Hippocampal formation (tissue), 2 donors: ENCODE measurements at regions not wholly inside any gene's neighbourhood (a gene's known extent, or its start where the extent isn't known, plus 50 kb on each side); places are given as distances from the start of the nearest gene placed in this dataset.

ENCODE experiments used
- DNase-seq, 2 donors: peaks; one replicate each; lab custom pipeline; 2025; lab: John Stamatoyannopoulos, UW

DNA sequence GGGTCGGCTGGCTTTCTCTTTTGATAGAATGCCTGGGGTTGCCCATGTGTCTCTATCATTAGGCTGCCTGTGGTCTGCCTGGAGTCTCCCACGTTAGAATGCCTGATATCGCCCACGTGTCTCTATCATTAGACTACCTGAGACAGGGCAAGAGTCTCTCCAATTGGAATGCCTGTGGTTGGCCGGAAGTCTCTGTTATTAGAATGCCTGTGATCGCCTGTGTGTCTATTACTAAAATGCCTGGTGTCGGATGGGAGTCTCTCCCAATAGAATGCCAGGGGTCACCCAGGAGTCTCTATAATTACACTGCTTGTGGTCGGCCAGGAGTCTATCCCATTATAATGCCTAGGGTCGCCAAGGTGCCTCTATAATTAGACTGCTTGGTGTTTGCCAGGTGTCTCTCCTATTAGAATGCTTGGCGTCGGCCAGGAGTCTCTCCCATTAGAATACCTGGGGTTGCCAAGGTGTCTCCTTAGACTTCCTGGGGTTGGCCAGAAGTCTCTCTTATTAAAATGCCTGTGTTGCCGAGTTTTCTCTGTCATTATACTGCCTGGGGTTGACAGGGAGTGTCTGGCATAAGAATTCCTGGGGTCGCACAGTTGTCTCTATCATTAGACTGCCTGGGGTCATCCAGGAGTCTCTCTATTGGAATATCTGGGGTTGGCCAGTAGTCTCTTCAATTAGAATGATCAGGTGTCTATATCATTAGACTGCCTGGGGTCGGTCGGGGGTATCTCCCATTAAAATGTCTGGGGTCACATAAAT lies 2272.8 kb downstream of the TP53TG3F start:
- DNase-seq = no peak

DNA sequence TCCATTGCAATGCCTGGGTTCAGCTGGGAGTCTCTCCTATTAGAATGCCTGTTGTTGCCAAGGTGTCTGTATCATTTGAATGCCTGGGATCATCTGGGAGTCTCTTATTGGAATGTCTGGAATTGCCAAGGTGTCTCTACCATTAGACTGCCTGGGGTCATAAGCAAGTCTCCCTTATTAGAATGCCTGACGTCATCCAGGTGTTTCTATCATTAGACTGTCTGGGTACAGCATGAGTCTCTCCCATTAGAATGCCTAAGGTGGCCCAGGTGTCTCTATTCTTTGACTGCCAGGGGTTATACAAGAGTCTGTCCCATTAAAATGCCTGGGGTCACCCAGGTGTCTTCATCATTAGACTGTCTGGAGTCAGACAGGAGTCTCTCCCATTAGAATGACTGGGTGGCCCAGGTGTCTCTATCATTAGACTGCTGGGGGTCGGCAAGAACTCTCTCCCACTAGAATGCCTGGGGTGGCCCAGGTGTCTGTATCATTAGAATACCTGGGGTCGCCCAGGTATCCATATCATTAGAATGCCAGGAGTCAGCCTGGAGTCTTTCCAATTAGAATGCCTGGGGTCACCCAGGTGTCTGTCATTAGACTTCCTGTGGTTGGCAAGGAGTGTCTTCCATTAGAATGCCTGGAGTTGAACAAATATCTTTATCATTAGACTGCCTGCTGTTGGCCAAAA lies 2274.0 kb downstream of the TP53TG3F start:
- DNase-seq = no peak

DNA sequence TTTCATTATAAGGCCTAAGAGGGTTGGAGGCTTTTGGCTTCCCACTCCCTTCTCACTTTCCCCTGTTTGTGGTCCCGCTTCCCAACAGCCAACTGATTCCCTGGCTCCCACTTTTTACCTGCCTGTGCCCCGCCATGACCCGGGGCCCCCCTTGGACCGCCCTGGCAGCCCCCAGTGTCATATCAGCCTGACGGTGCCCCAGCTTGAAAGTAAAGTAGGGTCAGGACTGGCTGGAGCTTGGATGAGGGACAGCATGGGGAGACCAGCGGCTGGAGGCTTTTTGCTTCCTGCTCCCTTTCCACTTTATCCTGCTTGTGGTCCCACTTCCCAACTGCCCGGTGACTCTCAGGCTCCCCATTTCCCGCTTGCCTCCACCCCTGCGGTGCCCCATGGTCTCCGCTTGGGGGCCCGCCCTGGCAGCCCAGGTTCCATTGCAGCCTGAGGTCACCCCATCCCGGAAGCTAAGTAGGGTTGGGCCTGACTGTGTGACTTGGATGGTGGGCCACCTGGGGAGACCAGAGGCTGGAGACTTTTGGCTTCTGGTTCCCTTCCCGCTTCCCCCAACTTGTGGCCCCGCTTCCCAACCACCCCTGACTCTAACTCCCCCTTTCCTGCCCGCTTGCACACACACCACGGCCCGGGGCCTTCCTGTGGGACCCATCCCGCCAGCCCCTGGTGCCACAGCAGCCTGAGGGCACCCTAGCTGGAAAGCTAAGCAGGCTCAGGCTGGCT lies 2274.7 kb downstream of the TP53TG3F start:
- no peak for DNase-seq

DNA sequence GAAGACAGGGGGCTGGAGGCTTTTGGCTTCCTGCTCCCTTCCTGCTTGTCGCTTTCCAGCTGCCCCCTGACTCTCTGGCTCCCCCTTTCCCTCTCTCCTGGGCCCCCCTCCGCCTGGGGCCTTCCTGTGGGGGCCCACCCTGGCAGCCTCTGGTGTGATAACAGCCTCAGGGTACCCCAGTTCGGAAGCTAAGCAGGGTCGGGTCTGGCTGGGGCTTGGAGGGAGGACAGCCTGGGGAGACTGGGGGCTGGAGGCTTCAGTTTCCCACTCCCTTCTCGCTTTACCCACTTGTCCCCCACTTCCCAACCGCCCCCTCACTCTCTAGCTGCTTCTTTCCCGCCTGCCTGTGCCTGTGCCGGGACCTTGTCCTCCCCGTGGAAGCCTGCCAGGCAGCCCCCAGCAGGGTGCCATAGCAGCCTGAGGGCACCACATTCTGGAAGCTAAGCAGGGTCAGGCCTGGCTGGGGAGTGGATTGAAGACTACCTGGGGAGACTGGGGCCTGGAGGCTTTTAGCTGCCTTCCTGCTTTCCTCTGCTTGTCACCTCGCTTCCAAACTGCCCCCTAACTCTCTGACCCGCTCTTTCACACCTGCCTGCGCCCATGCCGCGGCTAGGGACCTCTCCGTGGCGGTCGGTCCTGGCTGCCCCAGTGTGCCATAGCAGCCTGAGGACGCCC lies 2275.5 kb downstream of the TP53TG3F start:
- no peak for DNase-seq

DNA sequence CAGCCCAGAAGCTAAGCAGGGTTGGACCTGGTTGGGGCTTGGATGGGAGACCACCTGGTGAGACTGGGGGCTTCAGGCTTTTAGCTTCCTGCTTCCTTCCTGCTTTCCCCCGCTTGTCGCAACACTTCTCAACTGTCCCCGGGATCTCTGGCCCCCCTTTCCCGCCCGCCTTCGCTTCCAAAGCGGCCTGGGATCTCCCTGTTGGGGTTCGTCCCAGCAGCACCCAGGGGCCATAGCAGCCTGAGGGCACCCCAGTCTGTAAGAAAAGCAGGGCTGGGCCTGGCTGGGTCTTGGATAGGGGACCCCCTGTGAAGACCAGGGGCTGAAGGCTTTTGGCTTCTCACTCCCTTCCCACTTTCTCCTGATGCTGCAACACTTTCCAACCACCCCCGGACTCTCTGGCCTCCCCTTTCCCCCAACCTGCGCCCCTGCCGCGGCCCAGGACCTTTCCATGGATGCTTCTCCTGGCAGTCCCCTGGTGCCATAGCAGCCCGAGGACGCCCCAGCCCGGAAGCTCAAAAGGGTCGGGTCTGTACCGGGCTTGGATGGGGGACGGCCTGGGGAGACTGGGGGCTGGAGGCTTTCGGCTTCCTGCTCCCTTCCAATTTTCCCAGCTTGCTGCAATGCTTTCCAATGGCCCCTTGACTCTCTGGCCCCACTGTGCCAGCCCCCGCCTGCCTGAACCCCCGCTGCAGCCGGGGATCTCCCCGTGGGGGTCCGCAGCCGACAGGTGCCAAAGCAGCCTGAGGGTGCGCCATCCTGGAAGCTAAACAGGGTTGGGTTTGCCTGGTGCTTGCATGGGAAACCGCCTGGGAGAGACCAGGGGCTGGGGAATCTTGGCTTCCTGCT lies 2276.2 kb downstream of the TP53TG3F start:
- no peak for DNase-seq

DNA sequence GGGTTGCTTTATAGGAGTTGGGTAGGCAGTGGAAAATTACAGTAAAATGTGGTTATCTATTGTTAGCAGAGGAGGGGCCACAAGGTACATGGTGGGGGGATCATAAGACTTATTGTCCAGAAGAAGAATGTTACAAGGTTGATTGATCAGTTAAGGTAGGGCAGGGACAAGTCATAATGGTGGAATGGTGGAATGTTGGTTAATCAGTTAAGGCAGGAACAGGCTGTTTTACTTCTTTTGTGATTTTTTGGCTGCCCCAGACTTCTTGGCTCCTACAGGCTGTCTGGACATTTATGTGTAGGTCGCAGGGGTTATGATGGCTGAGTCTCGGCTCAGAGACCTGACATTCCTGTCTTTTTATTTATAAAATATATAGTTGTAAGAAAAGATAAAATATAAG lies 2277.1 kb downstream of the TP53TG3F start:
- no peak for DNase-seq

DNA sequence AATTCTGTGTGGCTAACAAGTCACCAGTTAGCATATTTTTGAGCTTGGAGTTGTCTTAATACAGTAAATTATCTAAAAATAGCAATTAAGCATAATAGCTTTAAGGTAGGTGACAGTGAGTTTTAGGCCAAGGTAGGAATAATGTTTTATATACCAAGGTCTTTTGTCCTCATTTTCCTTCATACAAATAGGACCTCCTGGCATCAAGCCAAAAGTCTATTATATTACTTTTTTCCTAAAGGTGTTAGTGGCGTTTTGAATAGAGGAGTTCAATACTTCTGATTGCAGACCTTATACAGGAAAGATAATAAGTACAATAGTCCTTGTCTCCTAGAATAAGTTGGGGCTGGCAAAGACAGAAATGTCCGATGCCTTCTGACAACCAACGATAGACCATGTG lies 2277.7 kb downstream of the TP53TG3F start:
- no peak for DNase-seq

DNA sequence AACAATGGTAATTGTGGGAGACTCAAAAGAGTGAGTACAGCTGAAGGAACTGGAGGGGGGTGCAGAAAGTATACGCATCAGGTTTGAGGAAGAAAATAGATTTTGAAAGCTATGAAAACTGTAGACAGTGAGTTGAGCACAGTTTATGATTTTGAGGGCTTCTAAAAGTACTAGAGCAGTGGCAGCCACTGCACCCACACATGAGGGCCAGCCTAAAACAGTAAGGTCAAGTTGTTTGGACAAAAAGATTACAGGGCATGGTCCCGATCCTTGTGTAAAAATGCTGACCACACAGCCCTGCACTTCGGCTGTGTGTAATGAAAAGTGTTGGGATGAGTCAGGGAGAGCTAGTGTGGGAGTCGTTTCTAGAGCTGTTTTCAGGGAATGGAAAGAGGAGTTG lies 2282.1 kb downstream of the TP53TG3F start:
- DNase-seq = no peak

DNA sequence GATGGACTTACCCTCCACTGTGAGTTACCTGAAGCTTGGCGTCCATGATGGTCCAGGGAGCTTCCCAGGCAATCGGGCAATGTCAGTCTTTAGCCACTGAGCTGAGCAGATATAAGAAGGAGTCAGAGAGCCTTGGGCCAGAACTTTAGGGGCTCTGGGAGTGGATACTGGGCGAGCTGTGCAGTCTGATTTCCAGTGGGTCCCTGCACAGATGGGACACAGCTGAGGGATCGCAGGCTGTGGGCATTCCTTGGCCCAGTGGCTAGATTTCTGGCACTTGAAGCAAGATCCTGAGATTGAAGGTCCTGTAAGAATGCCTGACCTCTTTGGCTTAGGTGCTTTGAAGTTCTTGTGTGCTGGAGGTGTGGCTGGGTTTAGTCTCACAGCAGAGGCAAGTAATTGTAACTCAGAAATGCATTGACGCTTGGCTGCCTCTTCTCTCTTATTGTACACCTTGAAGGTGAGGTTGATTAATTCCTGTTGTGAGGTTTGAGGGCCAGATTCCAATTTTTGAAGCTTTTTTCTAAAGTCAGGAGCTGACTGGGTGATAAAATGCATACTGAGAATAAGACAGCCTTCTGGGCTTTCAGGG lies 2283.8 kb downstream of the TP53TG3F start:
- no peak for DNase-seq

DNA sequence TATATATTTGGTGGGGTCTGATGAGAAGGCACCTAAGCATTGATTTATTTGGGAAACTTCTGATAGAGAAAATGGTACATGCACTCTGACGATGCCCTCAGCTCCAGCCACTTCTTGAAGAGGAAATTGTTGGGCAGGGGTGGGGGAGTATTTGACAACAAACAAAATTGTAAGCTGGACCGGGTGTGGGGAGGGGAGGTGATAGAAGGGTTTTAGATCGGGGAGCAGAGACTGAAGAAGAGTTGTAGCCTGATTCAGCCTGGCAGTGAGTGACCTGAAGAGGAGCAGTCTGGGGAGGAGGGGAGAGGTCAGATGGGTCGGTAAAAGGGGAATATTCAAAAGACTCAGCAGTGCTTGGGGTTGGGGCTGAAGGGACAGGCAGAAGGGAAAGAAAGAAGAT lies 2284.7 kb downstream of the TP53TG3F start:
- no peak for DNase-seq

DNA sequence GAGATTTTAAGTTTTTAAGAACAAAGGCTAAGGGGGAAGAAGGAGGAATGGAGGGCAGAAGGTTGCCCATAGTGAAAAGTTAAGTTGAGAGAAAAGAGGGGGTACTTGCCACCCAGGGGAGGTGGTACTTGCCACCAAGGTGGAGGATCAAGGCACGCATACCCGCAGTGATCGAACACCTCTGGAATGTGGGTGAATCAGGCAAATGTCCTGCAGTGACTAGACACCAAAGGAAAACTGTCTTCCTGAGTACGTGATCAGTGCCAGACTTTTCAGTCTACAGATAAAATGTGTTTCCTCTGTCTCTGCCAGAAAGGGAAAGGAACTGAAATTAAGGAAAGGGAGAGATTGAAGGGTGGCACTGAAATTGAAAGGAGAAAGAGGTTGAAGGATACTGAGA lies 2285.3 kb downstream of the TP53TG3F start:
- DNase-seq = no peak

DNA sequence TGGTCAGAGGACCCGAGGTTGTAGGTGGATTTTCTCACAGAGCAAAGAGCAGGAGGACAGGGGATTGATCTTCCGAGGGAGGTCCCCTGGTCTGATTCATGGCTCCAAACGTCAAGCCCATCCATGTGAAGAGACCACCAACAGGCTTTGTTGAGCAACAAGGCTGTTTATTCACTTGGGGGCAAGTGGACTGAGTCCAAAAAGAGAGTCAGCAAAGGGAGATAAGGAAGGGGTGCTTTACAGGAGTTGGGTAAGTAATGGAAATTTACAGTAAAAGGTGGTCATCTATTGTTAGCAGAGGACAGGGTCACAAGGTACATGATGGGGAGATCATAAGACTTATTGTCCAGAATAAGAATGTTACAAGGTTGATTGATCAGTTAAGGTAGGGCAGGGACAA lies 2285.8 kb downstream of the TP53TG3F start:
- no peak for DNase-seq

DNA sequence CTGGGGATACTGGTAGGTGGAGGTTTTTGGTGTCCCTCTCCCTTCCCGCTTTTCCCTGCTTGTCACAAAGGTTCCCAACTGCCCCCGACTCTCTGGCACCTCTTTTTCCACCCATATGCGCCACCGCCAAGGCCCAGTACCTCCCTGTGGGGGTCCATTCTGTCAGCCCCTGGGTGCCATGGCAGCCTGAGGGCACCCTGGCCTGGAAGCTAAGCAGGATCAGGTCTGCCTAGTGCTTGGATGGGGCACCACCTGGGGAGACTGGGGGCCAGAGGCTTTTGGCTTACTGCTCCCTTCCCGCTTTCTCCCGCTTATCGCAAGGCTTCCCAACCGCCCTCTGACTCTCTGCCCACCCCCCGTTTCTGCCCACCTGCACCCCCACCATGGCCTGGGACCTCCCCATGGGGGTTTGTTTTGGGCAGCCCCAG lies 2286.4 kb downstream of the TP53TG3F start:
- no peak for DNase-seq

DNA sequence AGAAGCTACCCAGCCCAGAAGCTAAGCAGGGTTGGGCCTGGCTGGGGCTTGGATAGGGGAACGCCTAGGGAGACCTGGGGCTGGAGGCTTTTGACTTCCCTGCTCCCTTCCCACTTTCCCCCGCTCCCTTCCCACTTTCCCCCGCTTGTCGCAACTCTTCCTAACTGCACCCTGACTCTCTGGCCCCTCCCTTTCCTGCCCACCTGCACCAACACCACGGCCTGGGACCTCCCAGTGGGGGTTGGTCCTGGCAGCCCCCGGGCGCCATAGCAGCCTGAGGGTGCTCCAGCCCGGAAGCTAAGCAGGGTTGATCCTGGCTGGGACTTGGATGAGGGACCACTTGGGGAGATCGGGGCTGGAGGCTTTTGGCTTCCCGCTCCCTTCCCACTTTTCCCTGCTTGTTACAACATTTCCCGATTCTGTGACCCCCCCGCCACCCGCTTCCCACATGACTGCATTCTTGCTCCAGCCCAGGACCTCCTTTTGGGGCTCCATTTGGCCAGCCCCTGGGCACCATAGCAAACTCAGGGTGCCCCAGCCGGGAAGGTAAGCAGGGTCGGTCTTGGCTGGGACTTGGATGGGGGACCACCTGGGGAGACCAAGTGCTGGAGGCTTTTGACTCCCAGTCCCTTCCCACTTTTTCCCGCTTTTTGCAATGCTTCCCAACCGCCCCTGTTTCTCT lies 2287.0 kb downstream of the TP53TG3F start:
- DNase-seq = no peak

DNA sequence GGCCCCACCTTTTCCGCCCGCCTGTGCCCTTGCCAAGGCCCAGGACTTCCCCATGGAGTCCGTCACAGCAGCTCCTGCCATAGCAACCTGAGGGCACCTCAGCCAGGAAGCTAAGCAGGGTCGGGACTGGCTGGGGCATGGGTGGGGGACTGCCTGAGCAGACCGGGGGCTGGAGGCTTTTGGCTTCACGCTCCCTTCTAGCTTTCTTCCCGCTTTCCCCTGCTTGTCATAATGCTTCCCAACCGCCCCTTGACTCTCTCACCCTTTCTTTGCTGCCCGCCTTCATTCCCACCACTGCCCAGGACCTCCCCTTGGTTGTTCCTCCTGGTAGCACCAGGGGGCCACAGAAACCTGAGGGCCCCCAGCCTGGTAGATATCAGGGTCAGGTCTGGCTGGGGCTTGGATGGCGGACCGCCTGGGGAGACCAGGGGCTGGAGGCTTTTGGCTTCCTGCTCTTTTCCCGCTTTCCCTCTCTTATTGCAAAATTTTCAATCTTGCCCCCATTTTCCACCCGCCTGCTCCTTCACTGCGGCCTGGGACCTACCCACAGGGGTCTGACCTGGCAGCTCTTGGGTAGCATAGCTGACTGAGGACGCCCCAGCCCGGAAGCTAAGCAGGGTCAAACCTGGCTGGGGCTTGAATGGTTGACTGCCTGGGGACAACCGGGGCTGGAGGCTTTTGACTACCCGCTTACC lies 2287.7 kb downstream of the TP53TG3F start:
- no peak for DNase-seq

DNA sequence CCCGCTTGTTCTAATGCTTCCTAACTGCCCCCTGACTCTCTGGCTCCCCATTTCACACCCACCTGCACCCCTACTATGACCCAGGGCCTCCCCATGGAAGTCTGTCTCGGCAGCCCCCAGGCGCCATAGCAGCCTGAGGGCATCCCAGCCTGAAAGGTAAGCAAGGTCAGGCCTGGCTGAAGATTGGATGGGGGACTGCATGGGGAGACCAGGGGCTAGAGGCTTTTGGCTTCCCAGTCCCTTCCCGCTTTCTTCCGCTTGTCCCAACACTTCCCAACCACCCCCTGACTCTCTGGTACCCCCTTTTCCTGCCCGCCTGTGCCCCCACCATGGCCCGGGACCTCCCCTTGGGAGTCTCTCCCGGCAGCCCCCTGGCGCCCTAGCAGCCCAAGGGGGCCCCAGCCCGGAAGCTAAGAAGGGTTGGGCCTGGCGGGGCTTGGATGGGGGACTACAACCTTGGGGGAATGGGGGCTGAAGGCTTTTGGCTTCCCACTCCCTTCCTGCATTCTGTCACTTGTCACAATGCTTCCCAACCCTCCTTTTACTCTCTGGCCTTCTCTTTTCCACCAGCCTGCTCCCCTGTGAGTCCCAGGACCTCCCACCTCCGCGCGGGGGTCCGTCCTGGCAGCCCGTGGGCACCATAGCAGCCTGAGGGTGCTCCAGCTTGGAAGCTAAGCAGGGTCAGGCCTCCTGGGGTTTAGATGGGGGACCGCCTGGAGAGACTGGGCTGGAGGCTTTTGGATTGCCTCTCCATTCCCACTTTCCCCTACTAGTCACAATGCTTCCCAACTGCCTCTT lies 2288.4 kb downstream of the TP53TG3F start:
- DNase-seq = no peak

DNA sequence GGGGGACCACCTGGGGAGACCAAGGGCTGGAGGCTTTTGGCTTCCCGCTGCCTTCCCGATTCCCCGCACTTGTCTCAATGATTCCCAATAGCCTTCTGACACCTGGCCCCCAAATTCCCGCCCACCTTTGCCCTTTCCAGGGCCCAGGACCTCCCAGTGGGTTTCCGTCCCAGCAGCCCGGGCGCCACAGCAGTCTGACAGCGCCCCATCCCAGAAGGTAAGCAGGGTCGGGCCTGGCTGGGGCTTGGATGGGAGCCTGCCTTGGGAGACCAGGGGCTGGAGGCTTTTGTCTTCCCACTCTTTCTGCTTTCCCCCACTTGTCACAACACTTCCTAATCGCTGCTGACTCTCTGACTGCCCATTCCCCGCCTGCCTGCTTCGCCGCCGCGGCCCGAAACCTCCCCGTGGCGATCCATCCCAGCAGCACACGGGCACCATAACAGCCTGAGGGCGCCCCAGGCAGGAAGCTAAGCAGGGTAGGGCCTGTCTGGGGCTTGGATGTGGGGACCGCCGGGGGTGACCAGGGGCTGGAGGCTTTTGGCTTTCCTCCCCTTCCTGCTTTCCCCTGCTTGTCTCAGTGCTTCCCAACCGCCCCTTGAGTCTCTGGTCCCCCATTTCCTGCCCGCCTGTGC lies 2289.3 kb downstream of the TP53TG3F start:
- no peak for DNase-seq
